Endothelial cell of umbilical vein (primary cell): ENCODE measurements at regions not wholly inside any gene's neighbourhood (a gene's known extent, or its start where the extent isn't known, plus 50 kb on each side); places are given as distances from the start of the nearest gene placed in this dataset.

ENCODE experiments used
- BruUV-seq: library from RNA; stranded (reverse); fragments of 400-500 nt; replicated peaks from 2 replicates; lab custom pipeline; 2021; lab: Mats Ljungman, UMichigan
- CTCF ChIA-PET: fragments of 300-600, 350-600 bp; sonication (Branson Sonifier 250); formaldehyde crosslinking; loops from one replicate; lab custom pipeline; 2021; ENCODE audit warnings: antibody characterized with exemption, inconsistent platforms; lab: Charles Lee
- POLR2A ChIA-PET: fragments of 300-600, 350-600 bp; sonication (Branson Sonifier 250); formaldehyde crosslinking; loops from one replicate; lab custom pipeline; 2021; ENCODE audit warnings: antibody characterized with exemption, inconsistent platforms; lab: Charles Lee
- DNase-seq: peaks from one replicate; pipeline ENCODE4 v3.0.0-alpha.2; 2011; ENCODE audit warnings: low read depth, low spot score
- FAIRE-seq: peaks from 2 replicates; lab custom pipeline; 2011; peaks lifted over from hg19 to GRCh38; lab: Jason Lieb, UNC
- H2AFZ ChIP-seq: 2 replicates; pipeline ENCODE4 v1.6.0; 2012; ENCODE audit warnings: low read depth, low read length, control low read depth, inconsistent platforms
- H3K27ac ChIP-seq: 2 replicates; pipeline ENCODE4 v1.5.1; 2011; ENCODE audit warnings: low read depth, mild to moderate bottlenecking, control low read depth, low read length, moderate library complexity; ENCODE audit not compliant: insufficient read depth
- H3K27me3 ChIP-seq, 2 experiments: 2 replicates each; pipeline versions ENCODE4 v1.6.0 to v1.6.1; 2011; ENCODE audit warnings: low read length in 2 of 2, mixed read lengths in 1 of 2; ENCODE audit not compliant: control insufficient read depth in 2 of 2, insufficient read depth in 2 of 2
- H3K36me3 ChIP-seq, 2 experiments: 2 replicates in 1 of 2; 3 replicates in 1 of 2; pipeline ENCODE4 v1.5.1; 2011; ENCODE audit warnings: low read length in 2 of 2, mild to moderate bottlenecking in 1 of 2, moderate library complexity in 1 of 2; ENCODE audit not compliant: control insufficient read depth in 2 of 2, insufficient read depth in 2 of 2; ENCODE audit errors: extremely low read depth in 1 of 2
- H3K4me1 ChIP-seq: 3 replicates; pipeline ENCODE4 v1.5.1; 2011; ENCODE audit warnings: mild to moderate bottlenecking, low read length; ENCODE audit not compliant: control insufficient read depth, insufficient read depth; ENCODE audit errors: extremely low read depth
- H3K4me2 ChIP-seq: 2 replicates; pipeline ENCODE4 v1.6.1; 2011; ENCODE audit warnings: low read length, control low read depth, mixed read lengths; ENCODE audit not compliant: insufficient read depth
- H3K4me3 ChIP-seq, 3 experiments: fragments of 200-600 bp in 1 of 3; sonication (generic), shearing (Covaris generic) in 1 of 3; replicated peaks in 1 of 3; 2 replicates each; pipeline ENCODE4 v1.5.1; 2011 to 2016; ENCODE audit warnings: control low read depth in 3 of 3, low read length in 3 of 3, mild to moderate bottlenecking in 2 of 3, inconsistent platforms in 1 of 3, low read depth in 1 of 3, moderate library complexity in 1 of 3; ENCODE audit not compliant: insufficient read depth in 1 of 3
- H3K79me2 ChIP-seq: 2 replicates; pipeline ENCODE4 v1.6.0; 2012; ENCODE audit warnings: low read length, inconsistent platforms; ENCODE audit not compliant: control insufficient read depth, insufficient read depth
- H3K9ac ChIP-seq: replicated peaks from 2 replicates; pipeline ENCODE3; 2011; ENCODE audit warnings: low read length, control low read depth; ENCODE audit not compliant: insufficient read depth; ENCODE audit errors: extremely low read depth
- H3K9me1 ChIP-seq: replicated peaks from 3 replicates; pipeline ENCODE4 v1.6.0; 2011; ENCODE audit warnings: mild to moderate bottlenecking, low read length; ENCODE audit not compliant: control insufficient read depth, insufficient read depth; ENCODE audit errors: extremely low read depth
- H3K9me3 ChIP-seq: replicated peaks from 2 replicates; pipeline ENCODE4 v1.5.1; 2012; ENCODE audit warnings: low read length, inconsistent platforms; ENCODE audit not compliant: control insufficient read depth, insufficient read depth
- H4K20me1 ChIP-seq: replicated peaks from 2 replicates; pipeline ENCODE3; 2011; ENCODE audit warnings: mild to moderate bottlenecking, low read length; ENCODE audit not compliant: control insufficient read depth, insufficient read depth; ENCODE audit errors: extremely low read depth
- EZH2 ChIP-seq: IDR thresholded peaks from 2 replicates; pipeline ENCODE4 v1.6.1; 2012; ENCODE audit warnings: borderline replicate concordance, low read depth, mild to moderate bottlenecking, moderate library complexity, low read length, inconsistent platforms; ENCODE audit not compliant: severe bottlenecking
- JUN ChIP-seq: IDR thresholded peaks from 2 replicates; pipeline ENCODE4 v1.6.1; 2011; ENCODE audit warnings: borderline replicate concordance, low read depth; ENCODE audit not compliant: insufficient read length, insufficient read depth
- dilution Hi-C: fragments of 300-500 bp; cut with MboI; formaldehyde crosslinking; loops from one replicate; pipeline ENCODE4 v1.15.0; 2019; ENCODE audit warnings: low sequenced_read_pairs; ENCODE audit not compliant: extremely low pct_ligation_motif_present
- intact Hi-C: fragments of 100-400 bp; cut with micrococcal nuclease; formaldehyde crosslinking; loops from one replicate; pipeline ENCODE4 v1.10.0; 2022
- TF ChIP-seq, protein P1 (sequence below), 2 donors: IDR thresholded peaks; 1 replicate in 1 of 2; 2 replicates in 1 of 2; pipeline ENCODE4 v1.5.1; 2011; ENCODE audit warnings: low read length in 2 of 2, mild to moderate bottlenecking in 2 of 2, moderate library complexity in 2 of 2, control low read depth in 1 of 2, inconsistent platforms in 1 of 2, low read depth in 1 of 2; ENCODE audit not compliant: insufficient read depth in 1 of 2; ENCODE audit errors: extremely low read depth in 1 of 2

DNA sequence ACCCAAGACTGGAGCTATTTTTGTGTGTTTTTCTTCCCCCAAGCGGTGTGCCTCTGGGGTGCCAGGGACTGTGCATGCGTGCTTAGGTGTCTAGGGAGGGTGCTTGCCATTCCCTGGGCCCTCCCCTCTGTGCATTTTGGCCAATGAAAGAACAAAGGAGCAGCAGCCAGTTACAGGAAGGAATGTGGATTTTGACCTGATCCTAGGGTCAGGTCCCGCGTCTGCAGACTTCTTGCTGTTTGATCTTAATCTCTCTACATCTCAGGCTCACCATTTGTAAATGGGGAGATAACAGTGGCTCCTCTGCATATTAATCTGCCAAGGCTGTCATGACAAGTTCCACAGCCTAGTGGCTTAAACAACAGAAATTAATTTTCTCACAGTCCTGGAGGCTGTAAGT is 699.1 kb downstream of the QKI start:
- Histone ChIP-seq H3K4me3 (no peak overlapping the region), H3K4me2 (no peak overlapping the region), H3K9me3 (no peaks in the 10 kb centered on the region), H3K27ac (no peak overlapping the region), H3K79me2 (no peaks in the 10 kb centered on the region), H4K20me1 (no peaks in the 10 kb centered on the region), H3K9ac (no peak overlapping the region), H2AFZ (no peak overlapping the region), H3K9me1 (no peaks in the 10 kb centered on the region), H3K36me3 (no peaks in the 10 kb centered on the region), H3K27me3 (no peaks in the 10 kb centered on the region), H3K4me1 (peaks cover 6% of the 10 kb centered on the region)
- intact Hi-C loops = no loop called here
- no peak for TF ChIP-seq EZH2
- TF ChIP-seq, protein P1, sequence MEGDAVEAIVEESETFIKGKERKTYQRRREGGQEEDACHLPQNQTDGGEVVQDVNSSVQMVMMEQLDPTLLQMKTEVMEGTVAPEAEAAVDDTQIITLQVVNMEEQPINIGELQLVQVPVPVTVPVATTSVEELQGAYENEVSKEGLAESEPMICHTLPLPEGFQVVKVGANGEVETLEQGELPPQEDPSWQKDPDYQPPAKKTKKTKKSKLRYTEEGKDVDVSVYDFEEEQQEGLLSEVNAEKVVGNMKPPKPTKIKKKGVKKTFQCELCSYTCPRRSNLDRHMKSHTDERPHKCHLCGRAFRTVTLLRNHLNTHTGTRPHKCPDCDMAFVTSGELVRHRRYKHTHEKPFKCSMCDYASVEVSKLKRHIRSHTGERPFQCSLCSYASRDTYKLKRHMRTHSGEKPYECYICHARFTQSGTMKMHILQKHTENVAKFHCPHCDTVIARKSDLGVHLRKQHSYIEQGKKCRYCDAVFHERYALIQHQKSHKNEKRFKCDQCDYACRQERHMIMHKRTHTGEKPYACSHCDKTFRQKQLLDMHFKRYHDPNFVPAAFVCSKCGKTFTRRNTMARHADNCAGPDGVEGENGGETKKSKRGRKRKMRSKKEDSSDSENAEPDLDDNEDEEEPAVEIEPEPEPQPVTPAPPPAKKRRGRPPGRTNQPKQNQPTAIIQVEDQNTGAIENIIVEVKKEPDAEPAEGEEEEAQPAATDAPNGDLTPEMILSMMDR (IDR thresholded peaks at IDR 0.05; ENCODE audit: extremely low read depth in 1 of 2, insufficient read depth in 1 of 2, low read depth in 1 of 2, low read length in 2 of 2) = no peak
- BruUV-seq = no TSS peak
- POLR2A ChIA-PET = no interaction called here
- FAIRE-seq (no peak), DNase-seq (no peak)
- dilution Hi-C loops = no loop called here
- CTCF ChIA-PET = no interaction called here

DNA sequence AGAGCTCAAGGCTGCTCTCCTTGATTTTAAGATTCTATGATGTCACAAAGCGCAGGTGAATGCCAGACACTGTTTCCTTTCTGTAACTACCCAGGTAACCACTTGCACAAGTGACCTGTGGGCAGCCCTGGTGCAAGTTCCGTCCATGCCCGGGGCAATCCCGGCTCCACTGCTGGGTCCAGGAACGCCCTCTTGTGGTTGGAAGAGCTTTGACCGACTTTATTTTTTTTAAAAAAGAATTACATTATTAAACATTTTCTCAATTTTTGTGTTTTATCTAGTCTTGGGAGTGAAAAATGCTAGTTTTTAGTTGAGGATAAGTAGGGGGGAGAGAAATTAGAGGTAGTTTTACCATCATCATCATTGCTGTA is 695.2 kb downstream of the QKI start:
- peaks cover 6% of the 10 kb centered on the region for H3K4me1 ChIP-seq
- DNase-seq = peak; percentile 45
- H3K27me3 ChIP-seq = no peaks in the 10 kb centered on the region
- H3K4me3 ChIP-seq = no peak overlapping the region
- no TSS peak for BruUV-seq
- intact Hi-C loops (loop anchor here (1.0 to 5.0 kb wide), 5 partner anchors 11 to 1252 kb away; no protein-coding TSS in a partner anchor), dilution Hi-C loops (no loop called here)
- POLR2A ChIA-PET = interaction anchor here (0.6 kb wide), 1 partner anchor 12 kb away, joined by 3 read pairs; no protein-coding TSS in a partner anchor
- H3K27ac ChIP-seq = no peak overlapping the region
- H3K36me3 ChIP-seq = no peaks in the 10 kb centered on the region
- H2AFZ ChIP-seq = no peak overlapping the region
- CTCF ChIA-PET = interaction anchor here (0.6 to 2.9 kb wide), 34 partner anchors 10 to 929 kb away, joined by 3 to 36 read pairs (median 4); no protein-coding TSS in a partner anchor
- peak overlapping the region; percentile 23 for H3K4me2 ChIP-seq
- no peaks in the 10 kb centered on the region for H3K9me3 ChIP-seq
- H3K9ac ChIP-seq = no peak overlapping the region
- H3K9me1 ChIP-seq = no peaks in the 10 kb centered on the region
- TF ChIP-seq, protein P1 (IDR thresholded peaks at IDR 0.05; ENCODE audit: extremely low read depth in 1 of 2, insufficient read depth in 1 of 2, low read depth in 1 of 2, low read length in 2 of 2) = peak; percentile 53 to 59
- TF ChIP-seq JUN = no peak
- H4K20me1 ChIP-seq = no peaks in the 10 kb centered on the region
- FAIRE-seq = no peak
- H3K79me2 ChIP-seq = no peaks in the 10 kb centered on the region
